HEK293T (cell line): ENCODE measurements at regions not wholly inside any gene's neighbourhood (a gene's known extent, or its start where the extent isn't known, plus 50 kb on each side); places are given as distances from the start of the nearest gene placed in this dataset.

Experiments
- ELF4 ChIP-seq: fragments of 450-650 bp; IDR thresholded peaks from 2 replicates; pipeline ENCODE4 v1.6.1; 2017; ENCODE audit warnings: antibody characterized with exemption
- SP1 ChIP-seq: fragments of 450-650 bp; IDR thresholded peaks from 2 replicates; pipeline ENCODE4 v1.6.1; 2017
- SUZ12 ChIP-seq: fragments of 450-650 bp; IDR thresholded peaks from 2 replicates; pipeline ENCODE4 v1.6.1; 2016; ENCODE audit warnings: mild to moderate bottlenecking

- TF ChIP-seq SP1 (no peak), ELF4 (no peak), SUZ12 (no peak)
Measured at GRCh38 chr14:87109271-87109670, 883.7 kb downstream of the GALC start.
